H9 (cell line): ENCODE measurements at regions not wholly inside any gene's neighbourhood (a gene's known extent, or its start where the extent isn't known, plus 50 kb on each side); places are given as distances from the start of the nearest gene placed in this dataset.

Experiments used
- DNase-seq: peaks from one replicate; pipeline ENCODE4 v3.0.0-alpha.2; 2017
- H2AFZ ChIP-seq: one replicate; pipeline ENCODE4 v1.6.1; 2013; ENCODE audit warnings: mild to moderate bottlenecking, low read length, control low read depth, moderate library complexity
- H2AK5ac ChIP-seq: 2 replicates; pipeline ENCODE4 v1.6.1; 2013; ENCODE audit warnings: low read length, control low read depth, mixed read lengths; ENCODE audit not compliant: insufficient read length
- H2BK120ac ChIP-seq: one replicate; pipeline ENCODE4 v1.6.1; 2013; ENCODE audit warnings: low read depth, mild to moderate bottlenecking, low read length, control low read depth, inconsistent platforms; ENCODE audit not compliant: poor library complexity, severe bottlenecking
- H2BK12ac ChIP-seq: 2 replicates; pipeline ENCODE4 v1.6.1; 2013; ENCODE audit warnings: low read length, control low read depth, mixed read lengths, low read depth; ENCODE audit not compliant: insufficient read length
- H2BK15ac ChIP-seq: 2 replicates; pipeline ENCODE4 v1.6.1; 2013; ENCODE audit warnings: low read depth, low read length, control low read depth
- H2BK20ac ChIP-seq: one replicate; pipeline ENCODE4 v1.6.1; 2013; ENCODE audit warnings: low read depth, mild to moderate bottlenecking, low read length, control low read depth, inconsistent platforms; ENCODE audit not compliant: poor library complexity, severe bottlenecking
- H2BK5ac ChIP-seq: 2 replicates; pipeline ENCODE4 v1.6.1; 2013; ENCODE audit warnings: low read length, control low read depth, mixed read lengths; ENCODE audit not compliant: insufficient read length
- H3K14ac ChIP-seq: 2 replicates; pipeline ENCODE4 v1.6.1; 2013; ENCODE audit warnings: low read length, control low read depth; ENCODE audit not compliant: insufficient read depth
- H3K18ac ChIP-seq: 2 replicates; pipeline ENCODE4 v1.6.1; 2013; ENCODE audit warnings: low read depth, mild to moderate bottlenecking, mixed read lengths, low read length, control low read depth; ENCODE audit not compliant: insufficient read length
- H3K23ac ChIP-seq: 2 replicates; pipeline ENCODE4 v1.6.1; 2013; ENCODE audit warnings: low read length, control low read depth, mixed read lengths, low read depth; ENCODE audit not compliant: insufficient read length
- H3K23me2 ChIP-seq: 2 replicates; pipeline ENCODE4 v1.6.1; 2013; ENCODE audit warnings: low read depth, mild to moderate bottlenecking, mixed read lengths, low read length, control low read depth; ENCODE audit not compliant: insufficient read length, poor library complexity, severe bottlenecking
- H3K27ac ChIP-seq: 2 replicates; pipeline ENCODE4 v1.5.1; 2013; ENCODE audit warnings: low read length, control low read depth, mixed read lengths, low read depth; ENCODE audit not compliant: insufficient read length
- H3K27me3 ChIP-seq: 2 replicates; pipeline ENCODE4 v1.6.1; 2013; ENCODE audit warnings: low read length, control low read depth, inconsistent platforms; ENCODE audit not compliant: insufficient read depth
- H3K4ac ChIP-seq: 2 replicates; pipeline ENCODE4 v1.6.1; 2013; ENCODE audit warnings: low read depth, mild to moderate bottlenecking, control low read depth, inconsistent platforms, low read length, moderate library complexity
- H3K4me1 ChIP-seq: 2 replicates; pipeline ENCODE4 v1.6.1; 2013; ENCODE audit warnings: low read length, control low read depth, inconsistent platforms; ENCODE audit not compliant: insufficient read depth
- H3K4me2 ChIP-seq: 2 replicates; pipeline ENCODE4 v1.6.1; 2013; ENCODE audit warnings: low read length, control low read depth, mixed read lengths; ENCODE audit not compliant: insufficient read length, insufficient read depth
- H3K56ac ChIP-seq: 2 replicates; pipeline ENCODE4 v1.6.1; 2013; ENCODE audit warnings: low read depth, mild to moderate bottlenecking, mixed read lengths, low read length, control low read depth; ENCODE audit not compliant: insufficient read length
- H3K79me1 ChIP-seq: 2 replicates; pipeline ENCODE4 v1.6.1; 2013; ENCODE audit warnings: low read depth, mild to moderate bottlenecking, moderate library complexity, low read length, control low read depth, inconsistent platforms; ENCODE audit not compliant: insufficient read depth, poor library complexity, severe bottlenecking
- H3K79me2 ChIP-seq: 2 replicates; pipeline ENCODE4 v1.6.1; 2013; ENCODE audit warnings: low read length, control low read depth, inconsistent platforms; ENCODE audit not compliant: insufficient read depth
- H3K9ac ChIP-seq: 2 replicates; pipeline ENCODE4 v1.6.1; 2013; ENCODE audit warnings: low read length, control low read depth, mixed read lengths; ENCODE audit not compliant: insufficient read length; ENCODE audit errors: extremely low read depth
- H3K9me3 ChIP-seq: one replicate; pipeline ENCODE4 v1.6.1; 2013; ENCODE audit warnings: low read depth, low read length, inconsistent platforms; ENCODE audit not compliant: control insufficient read depth
- H3T11ph ChIP-seq: one replicate; pipeline ENCODE4 v1.6.1; 2013; ENCODE audit warnings: mild to moderate bottlenecking, low read length, control low read depth, inconsistent platforms
- H4K20me1 ChIP-seq: one replicate; pipeline ENCODE4 v1.6.1; 2013; ENCODE audit not compliant: control insufficient read depth, insufficient read length, insufficient read depth
- H4K5ac ChIP-seq: 2 replicates; pipeline ENCODE4 v1.6.1; 2013; ENCODE audit warnings: low read depth, mild to moderate bottlenecking, mixed read lengths, low read length, control low read depth; ENCODE audit not compliant: insufficient read length
- H4K8ac ChIP-seq: replicated peaks from 2 replicates; pipeline ENCODE4 v1.6.1; 2013; ENCODE audit warnings: low read length, control low read depth, mixed read lengths, low read depth; ENCODE audit not compliant: insufficient read length
- H4K91ac ChIP-seq: 2 replicates; pipeline ENCODE4 v1.6.1; 2013; ENCODE audit warnings: low read depth, mild to moderate bottlenecking, moderate library complexity, mixed read lengths, low read length, control low read depth; ENCODE audit not compliant: insufficient read length
- H3K27ac Mint-ChIP-seq, 3 experiments: 2 replicates in 2 of 3; 3 replicates in 1 of 3; pipeline ENCODE4 v1.8.0; 2020 to 2021; ENCODE audit warnings: mixed read lengths in 3 of 3, mild to moderate bottlenecking in 1 of 3, moderate library complexity in 1 of 3
- H3K27me3 Mint-ChIP-seq: 2 replicates; pipeline ENCODE4 v1.8.0; 2021; ENCODE audit warnings: low read depth, mild to moderate bottlenecking, moderate library complexity, mixed read lengths
- H3K36me3 Mint-ChIP-seq, 3 experiments: 2 replicates in 2 of 3; 3 replicates in 1 of 3; pipeline ENCODE4 v1.8.0; 2020 to 2021; ENCODE audit warnings: low read depth in 3 of 3, mixed read lengths in 3 of 3; ENCODE audit not compliant: insufficient read depth in 1 of 3
- H3K4me1 Mint-ChIP-seq, 2 experiments: 2 replicates each; pipeline ENCODE4 v1.8.0; 2020; ENCODE audit warnings: mixed read lengths in 2 of 2
- H3K4me3 Mint-ChIP-seq, 2 experiments: 2 replicates in 1 of 2; 3 replicates in 1 of 2; pipeline ENCODE4 v1.8.0; 2020 to 2021; ENCODE audit warnings: mild to moderate bottlenecking in 2 of 2, mixed read lengths in 2 of 2, moderate library complexity in 1 of 2
- H3K9me3 Mint-ChIP-seq, 2 experiments: 2 replicates in 1 of 2; 3 replicates in 1 of 2; pipeline ENCODE4 v1.8.0; 2020; ENCODE audit warnings: mild to moderate bottlenecking in 2 of 2, mixed read lengths in 2 of 2, moderate library complexity in 1 of 2
- CTCF ChIP-seq: fragments of 200-600 bp; sonication (generic); conservative IDR thresholded peaks from 3 replicates; pipeline ENCODE4 v1.8.0; 2021; ENCODE audit warnings: antibody characterized with exemption, mild to moderate bottlenecking
- WGBS: extraction: QIAGEN DNeasy Blood & Tissue Kit; methylation state at CpG from one replicate; pipeline ENCODE4 v1.1.7; 2013; ENCODE audit warnings: missing lambda C conversion rate, low lambda C conversion rate, mixed read lengths; ENCODE audit not compliant: insufficient read length; ENCODE audit errors: extremely low coverage; 5-methylcytosine and 5-hydroxymethylcytosine counted together

GRCh38 chr2:48219234-48219554 is 95.3 kb upstream of the FOXN2 start:
- Histone ChIP-seq H2BK20ac (no peak overlapping the region), H3K27me3 (no peaks in the 10 kb centered on the region), H4K91ac (no peak overlapping the region), H3K9ac (no peak overlapping the region), H3K23ac (no peak overlapping the region), H3K4ac (no peak overlapping the region), H3K23me2 (no peaks in the 10 kb centered on the region), H3T11ph (no peak overlapping the region), H2BK120ac (no peak overlapping the region), H2BK12ac (no peak overlapping the region), H3K4me2 (no peak overlapping the region), H4K8ac (no peak overlapping the region), H4K20me1 (no peaks in the 10 kb centered on the region), H3K18ac (no peak overlapping the region), H4K5ac (no peak overlapping the region), H3K27ac (no peak overlapping the region), H3K79me1 (no peaks in the 10 kb centered on the region), H2BK5ac (no peak overlapping the region), H3K4me1 (no peaks in the 10 kb centered on the region), H3K79me2 (no peaks in the 10 kb centered on the region), H3K9me3 (no peaks in the 10 kb centered on the region), H3K14ac (no peak overlapping the region), H2BK15ac (no peak overlapping the region), H2AK5ac (no peak overlapping the region), H2AFZ (no peak overlapping the region), H3K56ac (no peak overlapping the region)
- DNase-seq, result no peak
- Mint-ChIP-seq H3K9me3 (no peaks in the 10 kb centered on the region), H3K27ac (no peak overlapping the region; a peak in 1 of 7 replicates), H3K27me3 (no peaks in the 10 kb centered on the region), H3K4me1 (no peaks in the 10 kb centered on the region), H3K36me3 (no peaks in the 10 kb centered on the region), H3K4me3 (no peak overlapping the region)
- no CpG with 5 or more reads among the region's 3 CpGs for WGBS
- TF ChIP-seq CTCF, result no peak
